Activated CD4-positive, alpha-beta T cell treated with anti-CD3 and anti-CD28 coated beads, Interleukin-10, Interleukin-2, amounts not matched to agents 100 ng/mL and 50 ng/mL, durations not matched to agents 16 hours and 8 hours (primary cell): ENCODE measurements at regions not wholly inside any gene's neighbourhood (a gene's known extent, or its start where the extent isn't known, plus 50 kb on each side); places are given as distances from the start of the nearest gene placed in this dataset.
"Not testable (repeated sequence)": the region's sequence is repeated elsewhere in the genome, so short reads cannot be mapped to it uniquely, and the experiment has no call there.

Experiments used
- DNase-seq: peaks from one replicate; pipeline ENCODE4 v3.0.0-alpha.2; 2020

DNA sequence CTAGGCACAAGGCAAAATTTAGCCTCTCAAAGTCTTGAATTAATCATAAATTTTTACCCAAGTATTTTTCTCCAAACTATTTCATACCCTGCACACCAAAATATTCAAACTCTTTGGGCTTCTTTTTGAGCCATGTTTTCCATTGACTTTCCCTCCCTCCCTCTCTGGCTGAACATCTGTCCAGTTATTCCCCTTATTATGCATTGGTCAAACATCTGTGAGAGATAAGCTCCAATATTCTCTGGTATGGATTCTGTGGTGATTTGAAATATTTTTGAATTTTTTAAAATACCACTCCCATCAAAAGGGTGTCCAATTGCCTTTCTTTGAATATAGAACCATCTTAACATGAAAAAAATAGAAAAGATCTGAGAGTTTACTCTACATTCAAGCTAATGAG is 244.2 kb downstream of the RFPL4B start:
- no peak for DNase-seq

DNA sequence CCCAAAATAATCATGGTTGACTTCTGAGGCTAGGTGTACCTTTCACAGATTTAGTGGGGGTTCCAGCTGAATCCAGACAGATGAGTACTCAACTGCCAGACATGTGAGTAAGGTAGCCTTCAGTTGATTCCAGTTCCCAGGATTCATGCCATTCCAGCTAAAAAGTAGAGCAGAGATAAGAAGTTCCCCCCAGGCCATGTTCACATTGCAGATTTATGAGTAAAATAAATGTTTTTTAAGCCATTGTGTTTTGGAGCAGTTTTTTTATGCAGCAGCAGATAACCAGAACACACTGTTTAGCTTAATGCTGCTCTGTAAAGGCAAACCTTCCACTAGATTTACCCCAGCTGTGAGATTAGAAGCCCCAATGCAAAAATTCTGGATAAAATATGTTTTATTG is 245.0 kb downstream of the RFPL4B start:
- DNase-seq = no peak

DNA sequence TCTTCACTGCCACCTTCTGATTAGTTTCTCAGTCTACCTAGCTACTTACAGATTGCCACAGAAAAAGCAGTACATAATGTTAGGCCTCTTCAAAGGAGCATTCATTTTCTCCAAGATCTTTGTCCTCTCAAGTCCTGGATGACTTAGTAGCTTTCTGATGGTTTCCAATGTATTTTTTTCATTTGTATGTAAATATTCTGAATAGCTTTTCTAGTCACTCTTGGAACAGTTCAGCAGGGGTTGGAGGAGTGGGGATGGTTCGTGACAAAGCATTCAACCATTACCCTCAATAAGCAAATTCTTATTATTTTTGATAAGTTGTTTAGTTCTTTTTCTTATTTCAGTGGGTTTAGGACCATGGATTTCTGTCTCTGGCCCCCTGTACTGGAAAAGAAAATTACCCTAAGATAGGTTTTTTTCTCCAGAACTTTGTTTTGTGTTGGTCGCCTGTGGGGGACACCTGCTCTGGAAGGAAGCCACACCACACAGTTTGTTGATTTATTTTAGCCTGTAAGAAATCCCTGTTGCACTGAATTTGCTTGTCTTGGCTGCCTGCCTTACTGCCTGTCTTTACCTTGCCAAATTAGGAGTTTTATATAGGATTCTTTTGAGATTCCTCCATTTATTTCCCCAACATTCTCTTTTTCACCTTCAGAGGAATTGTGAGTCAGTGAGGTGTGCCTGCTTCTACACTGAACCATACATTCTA is 247.9 kb downstream of the RFPL4B start:
- no peak for DNase-seq

DNA sequence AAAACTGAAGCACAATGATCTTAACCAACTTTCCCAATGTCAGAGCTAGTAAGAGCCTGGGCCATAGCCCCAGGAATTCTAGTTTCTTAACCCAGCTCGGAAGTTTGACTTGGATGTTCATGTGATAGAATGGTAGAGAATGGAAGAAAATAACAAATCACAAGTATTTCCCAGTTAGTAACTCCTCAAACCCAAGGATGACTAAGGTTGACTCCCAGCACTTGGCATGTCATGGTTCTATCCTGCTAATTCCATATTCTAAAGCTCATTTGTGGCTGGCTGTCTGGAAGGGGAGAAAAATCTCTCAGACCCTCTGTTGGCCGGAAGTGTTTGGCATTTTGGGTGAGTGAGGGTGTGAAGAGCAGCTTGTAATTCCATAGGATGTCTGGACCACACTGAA is 248.7 kb downstream of the RFPL4B start:
- no peak for DNase-seq

DNA sequence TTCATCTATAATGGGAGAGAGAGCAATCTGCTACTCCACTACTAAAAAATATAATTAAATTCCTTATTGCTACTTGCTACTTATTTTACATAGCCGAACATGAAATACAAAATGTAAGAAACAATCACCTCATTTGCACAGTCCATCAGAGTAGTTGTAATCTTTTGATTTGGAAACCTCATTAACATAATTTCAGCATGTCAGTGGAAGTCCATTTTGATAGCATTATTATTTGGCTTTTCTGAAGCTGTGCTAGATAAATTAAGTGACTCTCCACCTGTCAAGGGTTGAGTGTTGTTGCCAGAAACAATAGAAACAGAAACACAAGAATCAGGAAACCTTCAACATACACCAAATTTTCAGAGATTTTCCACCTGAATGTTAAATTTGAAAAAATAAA is 250.0 kb downstream of the RFPL4B start:
- DNase-seq = no peak

DNA sequence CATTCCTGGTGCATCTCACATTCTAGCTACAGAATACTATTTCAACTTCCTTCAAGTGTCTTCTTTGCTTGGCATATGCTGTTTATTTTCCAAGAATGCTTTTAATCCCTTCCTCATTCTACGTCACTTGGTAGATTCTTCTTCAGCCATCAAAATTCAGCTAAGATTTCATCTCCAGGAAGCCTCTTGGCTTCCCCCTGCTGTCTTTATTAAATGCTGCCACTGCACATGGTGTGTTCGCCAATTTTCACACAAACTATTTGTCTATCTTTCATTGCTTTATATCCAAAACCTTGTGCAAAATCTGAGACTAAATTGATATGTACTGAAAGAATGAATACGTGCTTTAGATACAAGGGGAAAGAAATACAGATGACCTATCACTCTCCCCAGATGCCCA is 253.0 kb downstream of the RFPL4B start:
- no peak for DNase-seq

DNA sequence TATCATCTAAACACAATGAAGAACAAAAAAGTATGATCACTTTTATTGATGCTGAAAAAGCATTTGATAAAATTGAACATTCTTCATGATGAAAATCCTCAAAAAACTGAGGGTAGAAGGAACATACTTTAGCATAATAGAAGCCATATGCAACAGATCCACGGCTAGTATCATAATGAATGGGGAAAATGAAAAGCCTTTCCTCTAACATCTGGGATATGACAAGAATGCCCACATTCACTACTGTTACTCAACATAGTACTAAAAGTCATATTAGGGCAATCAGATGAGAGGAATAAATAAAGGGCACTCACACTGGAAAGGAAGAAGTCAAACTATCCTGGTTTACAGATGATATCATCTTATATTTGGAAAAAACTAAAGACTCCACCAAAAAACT is 256.6 kb downstream of the RFPL4B start:
- DNase-seq = no peak

DNA sequence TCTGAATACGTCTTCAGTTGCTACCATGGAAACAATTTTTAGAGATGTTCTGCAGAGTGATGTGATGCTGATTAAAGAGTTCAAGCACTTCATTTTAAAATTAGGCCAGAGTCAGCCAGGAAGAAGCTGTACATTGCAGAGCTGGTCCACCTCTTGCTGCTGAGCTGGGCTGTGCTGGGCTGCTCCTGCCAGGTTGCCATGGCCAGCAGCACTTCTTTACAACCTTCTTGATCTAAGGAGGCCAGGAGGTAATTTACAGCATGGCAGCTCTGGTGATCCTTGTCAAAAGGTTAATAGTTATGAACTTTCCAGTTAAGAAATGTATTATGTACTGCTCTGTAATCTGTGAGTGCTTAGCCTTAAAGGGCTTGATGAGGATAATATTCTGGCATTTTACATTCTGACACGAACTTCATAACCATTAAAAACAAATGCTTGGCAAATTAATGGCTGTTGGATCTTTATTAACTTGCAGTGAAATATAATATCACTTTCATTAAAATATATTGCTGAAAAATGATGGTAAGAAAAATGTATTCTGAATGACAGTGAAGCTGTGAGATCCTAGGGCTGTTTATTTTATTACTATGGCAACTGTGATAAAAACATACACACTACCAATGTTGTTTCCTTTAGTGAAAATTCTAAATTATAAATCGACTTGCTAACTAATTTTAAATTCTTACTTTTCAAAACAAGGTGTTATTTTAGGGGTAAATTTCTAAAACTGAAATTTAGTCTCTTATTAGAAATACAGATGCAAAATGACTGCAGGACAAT is 259.7 kb downstream of the RFPL4B start:
- DNase-seq = no peak

DNA sequence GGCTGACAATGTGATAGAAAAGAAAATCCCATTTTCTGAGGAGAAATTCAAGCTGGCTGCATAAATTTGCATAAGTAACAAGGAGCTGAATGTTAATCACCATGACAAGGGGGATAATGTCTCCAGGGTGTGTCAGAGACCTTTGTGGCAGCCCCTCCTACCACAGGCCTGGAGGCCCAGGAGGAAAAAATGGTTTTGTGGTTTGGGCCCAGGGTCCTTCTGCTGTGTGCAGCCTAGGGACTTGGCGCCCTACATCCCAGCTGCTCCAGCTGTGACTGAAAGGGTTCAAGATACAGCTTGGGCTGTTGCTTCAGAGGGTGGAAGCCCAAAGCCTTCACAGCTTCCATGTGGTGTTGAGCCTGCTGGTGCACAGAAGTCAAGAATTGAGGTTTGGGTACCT is 261.8 kb downstream of the RFPL4B start:
- not testable (repeated sequence) for DNase-seq

DNA sequence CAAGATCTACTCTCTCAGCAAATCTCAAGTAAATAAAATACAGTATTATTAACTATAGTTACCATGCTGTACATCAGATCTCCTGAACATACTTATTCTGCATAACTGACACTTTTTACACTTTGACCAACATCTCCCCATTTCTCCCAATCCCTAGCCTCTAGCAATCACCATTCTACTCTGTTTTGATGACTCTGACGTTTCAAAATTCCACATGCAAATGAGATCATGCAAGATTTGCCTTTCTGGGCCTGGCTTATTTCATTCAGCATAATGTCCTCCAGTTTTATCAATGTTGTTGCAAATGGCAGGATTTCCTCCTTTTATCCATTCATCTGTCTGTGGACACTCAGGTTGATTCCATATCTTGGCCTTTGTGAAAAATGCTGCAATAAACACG is 266.3 kb downstream of the RFPL4B start:
- no peak for DNase-seq

DNA sequence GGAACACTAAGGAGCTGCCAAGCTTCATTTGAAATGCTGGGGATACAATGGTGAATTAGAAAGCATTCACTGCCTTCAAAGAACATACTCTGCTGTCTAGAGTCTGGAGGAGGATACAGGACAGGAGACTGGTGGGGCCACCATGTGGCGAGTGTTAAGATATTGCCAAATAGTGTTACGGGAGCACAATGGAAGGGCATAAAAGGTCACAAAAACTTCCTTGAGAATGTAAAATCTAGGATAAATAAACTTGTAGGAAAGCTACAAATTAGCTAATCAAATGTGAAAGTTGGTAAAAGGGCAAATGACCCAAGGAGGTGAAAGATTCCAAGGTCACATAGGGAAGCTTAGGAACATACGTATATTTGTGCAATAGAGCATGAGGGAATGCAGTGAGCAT is 271.7 kb downstream of the RFPL4B start:
- no peak for DNase-seq

DNA sequence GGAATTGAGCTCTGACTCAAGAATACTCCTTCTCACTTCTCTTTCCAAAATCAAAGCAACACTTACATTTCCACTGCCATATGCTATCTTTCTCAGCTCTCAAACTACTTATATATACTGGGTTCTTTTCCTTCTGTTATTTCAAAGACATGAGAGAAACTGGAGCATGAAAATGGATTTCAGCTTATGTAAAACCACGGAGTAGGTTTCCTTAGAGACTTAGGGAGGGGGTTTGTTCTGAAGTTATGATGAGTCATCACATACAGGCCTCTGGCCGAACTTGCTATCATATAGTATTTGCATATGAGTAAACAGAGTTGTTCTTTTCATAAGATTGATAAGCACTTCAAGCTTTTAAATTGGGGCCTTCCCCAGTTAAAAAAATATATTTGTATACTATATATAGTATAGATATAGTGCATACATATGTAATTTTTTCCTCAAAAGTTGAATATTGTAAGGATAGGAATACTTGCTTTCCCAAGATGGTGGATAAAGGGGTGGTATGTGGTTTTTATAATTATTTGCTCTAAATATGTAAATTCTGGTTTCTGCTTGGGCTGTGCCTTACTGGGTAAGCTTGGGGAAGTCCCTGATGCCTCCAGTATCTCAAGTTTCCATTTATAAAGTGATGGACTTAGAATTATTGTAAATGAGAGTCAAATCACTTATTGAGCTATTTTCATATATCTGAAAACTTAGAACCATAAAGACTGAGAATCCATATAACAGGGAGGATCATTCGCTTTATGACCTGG is 273.9 kb downstream of the RFPL4B start:
- DNase-seq = no peak

DNA sequence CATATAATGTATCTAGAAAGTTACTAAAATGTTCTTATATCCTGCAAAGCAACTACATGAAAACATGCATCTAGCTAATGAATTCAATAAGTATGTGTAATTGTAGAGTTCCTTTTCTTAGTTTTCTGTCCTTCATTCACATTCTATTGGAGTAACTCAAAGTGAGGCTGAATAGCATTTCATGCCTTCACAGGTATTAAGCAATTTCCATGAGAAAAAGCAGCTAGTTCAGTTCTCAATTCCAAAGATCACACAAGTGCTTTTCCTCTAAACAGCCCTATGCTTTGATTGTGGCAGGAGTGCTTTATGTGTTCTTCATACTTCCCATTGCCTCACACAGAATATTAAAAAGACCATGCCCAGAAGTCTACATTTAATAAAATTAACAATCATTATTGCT is 274.9 kb downstream of the RFPL4B start:
- DNase-seq = no peak

DNA sequence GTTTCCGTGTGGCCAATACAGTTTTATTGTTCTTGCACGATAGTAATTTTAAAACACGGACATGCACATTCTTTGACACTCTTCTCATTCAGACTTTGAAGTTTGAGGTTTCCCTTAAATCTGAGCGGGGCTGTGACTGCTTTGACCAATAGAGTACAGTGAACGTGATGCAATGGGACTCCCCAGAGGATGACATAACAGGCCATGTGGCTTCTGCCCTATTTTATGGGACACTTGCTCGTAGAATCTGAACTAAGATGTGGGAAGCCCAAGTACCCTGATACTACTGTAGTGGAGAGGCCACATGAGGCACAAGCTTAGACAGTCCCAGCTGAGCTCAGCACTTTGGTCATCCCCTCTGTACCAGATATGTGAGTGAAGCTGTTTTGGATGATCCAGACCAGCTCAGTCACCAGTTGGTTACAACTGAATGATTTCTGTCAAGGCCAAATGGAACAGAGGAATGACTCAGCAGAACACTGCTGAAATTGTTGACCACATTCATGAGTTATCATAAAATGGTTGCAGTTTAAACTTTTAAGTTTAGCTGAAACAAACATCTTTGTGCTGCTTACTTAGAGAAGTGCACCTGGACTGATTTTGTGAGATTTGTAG is 279.4 kb downstream of the RFPL4B start:
- DNase-seq = no peak

DNA sequence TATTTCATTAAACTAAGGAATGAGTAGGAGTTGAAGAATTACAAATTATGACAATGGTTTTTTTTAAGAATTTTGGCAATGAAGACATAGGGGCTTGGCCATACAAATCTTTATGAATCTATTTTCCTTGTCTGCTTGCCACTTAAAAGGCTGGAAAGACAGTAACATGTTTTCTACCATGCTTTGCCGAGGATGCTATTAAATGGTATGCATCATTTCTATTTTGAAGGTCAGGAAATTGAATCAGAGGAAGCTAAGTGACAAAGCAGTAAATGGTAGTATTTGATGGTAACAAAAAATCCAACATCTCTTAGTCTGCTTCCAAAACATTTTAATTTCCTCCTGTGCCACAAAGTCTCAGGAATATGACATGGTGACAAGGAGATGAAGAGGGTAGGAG is 287.2 kb downstream of the RFPL4B start:
- DNase-seq = no peak

DNA sequence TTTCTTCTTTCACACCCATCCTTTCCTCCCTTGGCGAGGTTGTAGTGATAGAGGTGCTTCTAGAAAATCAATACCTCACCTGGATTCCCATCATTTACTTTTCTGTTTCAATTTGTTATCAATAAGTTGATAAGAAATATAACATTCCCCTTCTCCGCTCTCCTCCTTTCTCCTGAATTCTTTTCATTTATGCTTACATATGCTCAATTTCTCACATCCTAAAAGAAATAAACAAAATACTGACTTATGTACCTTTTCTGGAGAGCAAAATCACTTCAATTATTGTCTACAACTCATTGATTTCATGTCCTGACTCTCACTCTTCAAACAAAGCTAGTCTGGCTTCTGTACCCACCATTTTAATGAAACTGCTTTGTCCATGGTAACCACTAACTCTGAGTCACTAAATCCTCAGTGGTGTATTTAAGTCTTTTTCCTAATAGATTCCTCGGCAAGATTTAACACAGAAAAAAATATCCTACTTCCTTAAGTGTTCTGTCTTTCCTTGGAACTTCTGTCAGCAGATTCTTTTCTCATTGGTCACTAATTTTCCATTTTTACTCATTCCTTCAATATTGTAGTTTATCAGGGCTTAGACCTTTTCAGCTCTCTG is 289.6 kb downstream of the RFPL4B start:
- DNase-seq = no peak

DNA sequence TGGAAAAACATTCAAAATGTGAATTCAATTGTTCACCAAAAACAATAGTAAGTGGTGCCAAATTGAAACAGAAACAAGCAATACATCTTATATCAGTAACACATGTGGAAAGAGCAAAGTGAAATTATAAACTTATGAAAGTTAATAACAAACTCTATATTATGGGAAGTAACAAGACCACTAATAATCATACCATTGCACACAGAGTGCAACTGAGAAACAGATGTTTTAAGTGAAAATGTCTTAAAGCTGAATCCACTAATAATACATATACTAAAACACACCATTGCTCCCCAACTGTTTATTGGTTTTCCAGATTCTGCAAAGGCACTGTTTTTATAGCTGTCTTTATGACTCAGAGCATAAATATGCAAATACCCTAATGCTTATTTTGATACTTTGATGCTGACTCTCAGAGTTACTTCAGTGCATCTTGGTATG is 292.3 kb downstream of the RFPL4B start:
- DNase-seq = no peak

DNA sequence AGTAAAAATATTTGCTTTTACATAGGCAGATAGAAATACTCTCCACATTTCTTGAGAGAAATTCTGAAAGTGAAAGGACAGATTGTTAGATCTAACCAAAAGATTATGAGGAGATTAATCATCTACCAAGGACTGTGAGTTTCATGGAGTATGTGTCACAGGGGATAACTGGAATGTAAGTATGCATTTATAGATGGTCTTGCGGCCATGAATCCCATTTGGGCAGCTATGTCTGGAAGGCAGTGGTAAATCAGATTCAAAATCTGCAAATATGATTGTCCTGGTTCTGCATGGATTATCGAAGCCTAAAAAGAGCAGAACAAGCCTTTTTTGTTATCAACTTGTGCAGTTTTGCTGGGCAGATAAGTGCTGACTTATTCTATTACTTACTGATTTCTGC is 293.8 kb downstream of the RFPL4B start:
- no peak for DNase-seq

DNA sequence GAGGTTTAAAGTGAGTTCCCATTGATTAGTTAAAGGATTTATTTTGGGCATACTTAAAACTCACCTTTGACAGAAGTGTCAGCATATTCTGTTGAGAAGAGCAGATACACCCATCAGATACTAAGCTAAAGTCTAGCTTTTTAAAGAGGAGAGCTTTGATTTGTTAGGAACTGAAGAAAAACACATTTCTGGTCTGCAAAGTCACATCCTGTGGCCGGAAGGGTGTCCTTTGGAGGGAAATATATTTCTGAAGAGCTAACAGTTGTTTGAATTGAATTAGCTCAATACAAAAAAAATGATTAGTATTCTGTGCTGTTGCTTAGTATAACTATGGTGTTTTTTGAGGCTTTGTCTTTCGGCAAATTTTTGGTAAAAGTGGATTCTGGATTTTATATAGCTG is 302.7 kb downstream of the RFPL4B start:
- no peak for DNase-seq

DNA sequence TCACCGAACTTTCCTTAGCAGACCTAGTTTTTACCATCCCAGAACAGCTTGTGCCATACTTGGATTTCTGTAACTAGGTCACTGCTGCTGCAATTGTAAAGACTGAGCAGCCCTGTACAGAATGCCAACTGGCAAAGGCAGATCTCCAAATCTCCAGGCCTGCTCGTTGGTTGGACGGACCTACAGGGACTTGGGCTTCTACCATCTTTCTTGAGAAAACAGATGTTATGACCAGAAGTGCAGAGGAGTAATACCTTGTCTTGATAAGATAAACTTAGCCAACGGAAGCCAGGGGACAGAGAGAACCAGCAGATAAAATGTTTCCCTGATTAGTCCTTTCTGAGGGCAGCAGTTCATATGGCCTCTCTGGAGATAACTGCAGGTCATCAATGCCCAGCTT is 304.1 kb downstream of the RFPL4B start:
- DNase-seq = no peak

DNA sequence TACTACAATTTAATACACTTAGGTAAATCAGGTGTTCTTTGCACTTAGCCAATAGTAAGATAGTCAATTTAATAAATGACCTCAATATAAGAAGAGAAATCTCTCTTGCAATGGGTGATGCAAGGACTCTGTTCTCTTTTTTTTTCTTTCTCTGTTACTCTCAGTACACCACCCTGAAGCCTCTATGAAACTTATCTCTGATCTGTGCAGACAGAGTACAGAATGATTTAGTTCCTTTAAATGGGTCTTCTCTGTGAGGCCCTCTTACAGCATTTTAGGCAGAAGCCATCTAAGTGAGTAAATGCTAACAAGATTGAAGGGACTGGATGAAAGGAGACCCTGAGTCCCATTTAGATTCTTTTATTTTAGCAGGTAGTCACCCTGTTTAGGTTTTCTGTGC is 312.8 kb downstream of the RFPL4B start:
- no peak for DNase-seq

DNA sequence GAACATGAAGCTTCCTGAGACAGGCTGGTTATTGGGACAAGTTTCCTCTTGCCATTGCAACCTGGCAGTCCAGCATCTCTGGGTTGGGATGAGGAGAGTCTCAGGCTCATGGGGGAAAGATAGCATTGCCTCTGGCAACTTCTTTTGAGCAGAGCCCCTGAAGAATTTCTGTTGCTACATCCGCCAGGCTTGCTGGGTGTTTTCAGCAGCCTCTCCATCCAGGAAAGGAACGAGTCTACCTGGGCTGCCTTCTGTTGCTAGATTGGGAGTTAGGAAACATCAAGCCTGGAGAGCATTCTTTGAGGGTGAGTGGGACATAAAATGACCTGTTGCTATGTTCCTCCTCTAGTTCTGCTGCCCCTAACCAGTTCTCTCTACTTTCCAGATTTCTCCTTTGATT is 313.5 kb downstream of the RFPL4B start:
- DNase-seq = no peak

DNA sequence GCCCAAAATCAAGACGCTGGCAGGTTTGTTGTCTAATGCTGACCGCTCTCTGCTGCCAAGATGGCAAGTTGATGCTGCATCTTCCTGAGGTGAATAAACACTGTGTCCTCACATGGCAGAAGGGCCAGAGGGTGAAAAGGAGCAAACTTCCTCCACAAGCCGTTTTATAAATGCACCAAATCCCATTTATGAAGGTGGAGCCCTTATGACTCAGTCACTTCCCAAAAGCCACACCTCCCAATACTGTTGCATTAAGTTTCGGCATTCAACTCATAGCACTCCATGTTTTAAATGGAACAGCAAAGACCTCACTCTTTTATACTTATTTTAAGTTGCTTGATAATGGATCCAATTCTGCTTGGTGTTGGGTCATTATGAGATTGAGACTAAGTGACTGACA is 316.6 kb downstream of the RFPL4B start:
- DNase-seq = no peak
